HL-60/S4 treated with phorbol 12-myristate 13-acetate at 8.2 ng/mL for 4 days and 3 days (cell line): ENCODE measurements at regions not wholly inside any gene's neighbourhood (a gene's known extent, or its start where the extent isn't known, plus 50 kb on each side); places are given as distances from the start of the nearest gene placed in this dataset.

Source experiments
- in situ Hi-C: fragments of 300-500 bp; cut with MboI; formaldehyde crosslinking; loops from 2 replicates; pipeline ENCODE4 v1.15.0; 2022; ENCODE audit warnings: low sequenced_read_pairs

DNA sequence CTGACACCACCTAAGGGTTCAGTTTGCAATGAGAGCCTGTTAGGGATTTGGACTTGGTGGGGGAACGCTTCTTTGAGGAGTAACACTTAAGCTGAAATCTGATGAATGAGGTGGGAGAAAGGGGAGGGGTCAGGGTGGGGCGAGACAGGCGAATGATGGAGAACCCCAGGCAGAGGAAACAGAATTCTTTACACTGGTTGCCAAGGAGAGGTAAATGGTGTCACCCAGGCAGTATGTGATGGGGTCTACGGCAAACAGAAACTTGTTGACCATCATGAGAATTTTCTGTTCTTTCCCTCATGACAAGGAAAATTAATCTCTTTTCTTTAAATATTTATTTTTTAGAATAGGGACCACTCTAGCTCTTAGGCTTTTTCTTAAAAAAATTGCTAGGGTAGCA, 157.2 kb upstream of the MITF start:
- in situ Hi-C loops: no loop called here

DNA sequence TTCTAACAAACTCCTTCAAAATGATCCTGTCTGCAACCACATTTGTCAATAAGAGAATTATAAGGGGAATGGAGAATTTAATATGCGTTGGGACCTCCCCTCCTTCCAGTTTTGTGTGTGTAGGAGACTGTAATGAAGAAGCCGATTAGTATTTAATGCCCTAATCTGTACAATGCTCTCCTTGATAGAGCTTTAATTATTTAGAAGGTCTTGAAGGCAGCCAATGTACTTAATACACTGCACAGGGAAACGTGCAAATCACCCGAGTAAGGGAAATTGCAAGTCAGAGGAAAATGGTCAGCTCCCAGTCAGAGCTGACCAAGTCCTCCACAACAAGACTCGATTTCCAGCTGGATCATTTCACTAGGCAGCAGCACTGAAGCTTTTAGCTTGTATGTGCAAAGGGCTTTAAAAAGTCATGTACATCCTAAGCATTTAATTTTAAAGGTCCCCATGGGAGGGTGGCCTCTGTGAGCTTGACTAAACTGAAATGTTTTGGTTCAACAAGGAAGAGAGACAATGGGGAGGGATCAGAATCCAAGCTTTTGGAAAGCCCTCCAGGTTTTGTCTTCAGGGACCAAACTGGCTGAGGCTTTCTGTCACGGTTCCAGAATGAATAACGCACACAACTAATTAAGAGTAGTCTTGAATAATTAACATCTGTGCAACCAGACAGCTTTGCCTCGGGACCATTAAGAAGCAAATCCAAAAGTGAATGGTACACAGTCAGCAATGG, 159.8 kb upstream of the MITF start:
- in situ Hi-C loops: no loop called here

DNA sequence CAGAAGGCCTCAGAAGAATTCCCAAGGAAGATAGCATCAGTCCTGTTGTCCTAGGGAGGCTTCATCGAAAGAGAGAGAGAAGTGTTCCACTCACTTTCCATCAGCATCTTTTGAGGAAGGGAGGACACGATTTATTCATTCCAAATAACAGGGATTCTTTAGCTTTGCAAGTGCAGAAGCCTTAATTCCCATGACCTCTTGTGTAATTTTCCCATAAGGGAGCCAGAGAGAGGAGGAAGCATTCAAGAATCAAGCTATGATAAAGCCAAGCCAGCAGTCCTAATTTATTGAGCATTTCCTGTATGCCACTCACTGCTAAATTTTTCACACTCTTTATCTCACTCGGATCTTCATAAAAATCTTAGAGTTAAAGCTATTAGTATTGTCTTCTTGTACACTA, 169.7 kb upstream of the MITF start:
- in situ Hi-C loops: no loop called here

DNA sequence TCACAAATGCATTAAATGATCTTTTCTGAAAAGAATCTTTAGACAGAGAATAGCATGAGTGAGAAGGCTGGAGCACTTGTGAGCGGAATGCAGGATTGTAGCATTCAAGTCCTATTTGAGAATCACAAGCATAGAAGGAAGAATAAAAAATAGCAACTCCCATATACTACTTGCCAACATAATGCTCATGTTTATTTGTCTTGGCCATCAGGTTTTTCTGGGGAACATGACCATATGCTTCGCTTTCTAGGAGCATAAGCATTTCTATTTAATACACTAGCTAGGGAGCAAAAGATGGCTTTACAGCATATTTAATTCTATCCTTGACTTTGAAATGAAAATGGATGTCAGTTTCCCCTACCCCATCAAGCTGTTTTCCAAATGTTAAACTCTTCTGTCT, 170.3 kb upstream of the MITF start:
- in situ Hi-C loops: no loop called here

DNA sequence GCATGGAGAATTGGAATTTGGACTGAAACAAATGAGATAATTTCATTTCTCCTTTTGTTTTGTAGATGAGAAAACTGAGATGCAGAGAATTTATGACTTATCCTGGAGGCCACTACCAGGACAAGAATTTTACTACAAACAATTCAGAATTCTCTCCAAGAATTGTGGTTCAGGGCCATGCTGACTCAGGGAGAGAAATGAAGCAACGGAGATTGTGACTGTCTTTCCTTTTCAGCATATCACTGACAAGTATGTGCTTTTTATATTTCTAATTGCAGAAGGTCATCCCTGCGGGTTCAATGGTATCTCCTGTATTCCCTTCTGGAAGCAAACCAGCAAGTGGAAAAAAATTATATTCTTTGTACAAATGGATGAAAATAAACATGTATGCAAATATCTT, 170.8 kb upstream of the MITF start:
- in situ Hi-C loops: no loop called here

DNA sequence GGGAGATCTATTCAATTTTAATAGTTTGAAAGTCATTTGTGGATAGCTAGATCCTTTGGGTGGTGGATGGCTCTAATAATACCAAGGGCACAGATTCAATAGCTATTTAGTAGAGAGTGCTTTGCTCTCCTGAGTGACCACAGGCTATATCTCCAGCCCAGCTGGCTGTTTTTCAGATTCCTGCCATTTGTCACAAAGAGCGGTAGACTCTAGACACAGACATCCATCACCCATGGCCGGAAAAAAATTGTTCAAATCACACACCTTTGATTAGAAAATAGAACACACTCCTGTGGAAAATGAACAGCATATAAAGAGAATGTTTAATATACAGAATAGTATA, 171.6 kb upstream of the MITF start:
- in situ Hi-C loops: no loop called here

DNA sequence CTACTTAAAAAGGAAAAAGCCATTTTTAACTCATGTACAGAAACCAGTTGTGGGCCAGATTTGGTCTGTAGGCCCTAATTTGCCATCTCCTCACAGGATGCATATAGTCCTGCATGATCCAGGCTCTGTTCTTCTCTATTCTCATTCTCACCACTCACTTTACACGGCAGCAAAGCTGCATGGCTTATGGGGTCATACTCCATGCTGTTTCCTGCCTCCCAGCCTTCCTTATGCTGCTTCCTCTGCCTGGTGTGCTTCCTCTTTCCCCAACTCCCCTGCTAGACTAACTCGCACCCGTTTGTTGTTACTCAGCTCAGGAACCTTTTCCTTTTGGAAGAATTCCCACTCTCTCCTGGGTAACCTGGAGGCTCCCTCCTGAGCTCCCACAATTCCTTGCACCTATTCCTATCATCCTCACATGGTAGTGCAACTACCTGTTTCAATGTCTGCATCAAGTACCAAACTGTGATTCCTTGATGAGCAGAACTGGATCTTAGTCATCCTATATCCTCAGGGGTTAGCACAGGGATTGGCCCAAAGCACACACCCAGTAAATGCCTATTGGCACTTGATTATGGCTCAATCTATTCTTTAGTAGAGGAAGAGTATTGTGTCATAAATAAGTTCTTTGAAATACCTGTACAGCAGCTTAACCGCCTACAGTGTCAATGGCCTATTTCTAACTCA, 172.1 kb upstream of the MITF start:
- in situ Hi-C loops: no loop called here

DNA sequence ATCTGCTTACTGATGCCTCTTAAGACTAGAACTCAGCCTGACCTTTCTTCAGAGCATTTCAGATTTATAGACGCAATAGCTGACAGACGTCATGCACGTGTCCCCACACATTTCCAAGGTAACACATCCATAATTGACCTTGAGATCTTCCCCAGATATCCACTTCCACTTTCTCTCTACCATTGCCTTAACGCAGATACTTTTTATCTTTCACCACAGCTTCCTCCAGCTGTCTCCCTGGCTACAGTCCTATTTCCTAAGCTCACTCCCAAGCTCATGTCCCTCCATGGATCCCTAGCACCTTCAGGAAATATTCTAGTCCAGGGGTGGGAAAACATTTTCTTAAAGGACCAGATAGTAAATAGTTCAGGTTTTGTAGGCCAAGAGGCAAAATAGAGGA, 173.0 kb upstream of the MITF start:
- in situ Hi-C loops: no loop called here

DNA sequence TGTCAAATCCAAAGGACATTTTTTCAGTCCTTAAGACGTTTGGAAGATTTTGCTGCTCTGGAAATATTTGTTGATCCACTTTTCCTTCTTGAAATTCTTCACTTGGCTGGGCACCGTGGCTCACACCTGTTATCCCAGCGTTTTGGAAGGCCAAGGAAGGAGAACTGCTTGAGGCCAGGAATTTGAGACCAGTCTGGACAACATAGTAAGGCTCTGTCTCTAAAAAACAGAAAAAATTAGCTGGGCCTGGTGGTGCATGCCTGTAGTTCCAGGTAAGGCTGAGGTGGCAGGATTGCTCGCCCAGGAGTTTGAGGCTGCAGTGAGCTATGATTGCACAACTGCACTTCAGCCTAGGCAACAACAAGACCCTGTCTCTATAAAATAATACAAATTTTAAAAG, 173.9 kb upstream of the MITF start:
- in situ Hi-C loops: no loop called here

DNA sequence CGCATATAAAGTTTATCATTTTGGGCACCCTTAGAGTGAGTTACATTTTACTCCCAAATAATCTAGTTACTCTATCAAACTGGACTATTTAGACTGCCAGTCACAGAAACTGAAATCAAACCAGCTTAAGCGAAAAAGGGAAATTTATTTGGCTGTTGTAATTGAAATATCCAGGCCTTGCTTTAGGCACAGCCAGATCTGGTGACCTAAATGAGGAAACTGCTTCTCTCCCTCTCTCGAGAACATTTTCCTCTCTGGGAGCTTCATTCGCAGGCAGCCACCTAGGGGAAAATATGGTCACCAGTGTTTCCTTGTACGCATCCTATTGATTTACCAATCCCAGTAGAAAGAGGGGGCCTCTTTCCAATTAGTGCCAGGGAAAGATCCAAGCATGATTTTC, 175.3 kb upstream of the MITF start:
- in situ Hi-C loops: no loop called here

DNA sequence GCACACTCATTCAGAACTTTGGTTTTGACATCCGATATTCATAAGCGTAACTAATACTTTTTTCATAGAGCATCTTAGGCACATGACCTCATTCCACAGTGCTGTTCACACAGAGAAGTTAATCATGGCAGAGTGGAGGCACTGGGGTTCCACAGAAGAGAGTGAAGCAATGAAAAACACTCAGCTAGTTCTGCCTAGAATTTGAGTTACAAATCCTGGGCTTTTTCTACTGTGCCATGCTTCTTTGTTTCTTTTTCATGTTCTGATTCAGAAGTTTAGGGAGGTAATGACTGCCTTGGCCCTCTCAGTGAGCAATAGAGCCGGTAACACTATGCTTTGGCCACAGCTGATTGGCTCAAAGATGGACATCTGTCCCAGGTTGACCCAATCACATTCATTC, 176.1 kb upstream of the MITF start:
- in situ Hi-C loops: no loop called here

DNA sequence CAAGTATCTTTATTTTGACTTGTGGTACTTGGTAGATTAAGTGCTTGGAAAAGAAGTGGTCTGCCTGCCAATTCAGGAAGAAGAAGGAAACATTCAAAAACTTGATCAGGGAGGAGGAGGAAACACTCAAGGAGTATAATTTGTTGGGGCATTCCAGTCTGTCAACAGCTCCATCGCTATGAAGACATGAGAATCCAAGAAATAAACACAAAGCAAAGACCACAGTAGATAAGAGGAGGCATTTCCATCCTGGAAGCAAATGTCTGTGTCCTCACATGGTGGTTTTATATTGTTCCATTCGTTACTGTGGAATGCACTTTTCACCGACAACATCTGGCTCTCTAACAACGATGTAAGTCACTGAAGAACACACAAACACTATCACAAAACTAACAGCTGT, 176.1 kb upstream of the FRMD4B start:
- in situ Hi-C loops: no loop called here

DNA sequence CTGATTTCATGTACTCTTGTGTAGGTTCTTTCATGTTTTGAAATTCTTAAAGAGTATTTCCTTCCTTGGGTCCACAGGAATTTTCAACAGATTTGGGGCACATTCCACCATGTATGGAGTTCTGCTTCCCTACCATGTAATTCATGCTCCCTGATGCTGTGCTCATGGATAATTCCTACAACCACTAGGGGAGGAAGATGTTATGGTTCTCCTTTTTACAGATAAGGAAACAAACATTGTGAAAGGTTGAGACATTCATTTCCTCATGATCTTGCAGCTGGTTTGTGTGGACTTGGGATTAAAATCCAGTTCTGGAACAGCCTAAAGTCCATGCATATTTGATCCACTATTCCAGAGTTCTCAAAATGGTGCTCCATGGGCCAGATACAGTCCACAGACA, 174.9 kb upstream of the FRMD4B start:
- in situ Hi-C loops: no loop called here

DNA sequence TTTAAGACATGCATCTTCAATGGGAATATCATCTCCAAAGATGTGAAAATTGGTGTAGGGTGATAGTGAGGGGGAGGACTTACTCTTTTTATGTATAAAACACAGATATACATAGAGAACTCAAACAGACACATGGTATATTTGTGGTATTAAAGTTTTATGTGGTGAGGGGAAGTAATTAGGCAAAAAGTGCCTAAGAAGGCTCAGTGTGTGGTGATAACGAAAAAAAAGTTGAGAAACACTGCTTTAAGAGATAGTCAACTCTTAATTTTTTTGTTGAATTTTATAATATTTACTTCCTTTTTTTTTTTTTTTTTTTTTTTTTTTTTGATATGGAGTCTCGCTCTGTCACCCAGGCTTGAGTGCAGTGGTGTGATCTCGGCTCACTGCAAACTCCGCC, 174.2 kb upstream of the FRMD4B start:
- in situ Hi-C loops: no loop called here

DNA sequence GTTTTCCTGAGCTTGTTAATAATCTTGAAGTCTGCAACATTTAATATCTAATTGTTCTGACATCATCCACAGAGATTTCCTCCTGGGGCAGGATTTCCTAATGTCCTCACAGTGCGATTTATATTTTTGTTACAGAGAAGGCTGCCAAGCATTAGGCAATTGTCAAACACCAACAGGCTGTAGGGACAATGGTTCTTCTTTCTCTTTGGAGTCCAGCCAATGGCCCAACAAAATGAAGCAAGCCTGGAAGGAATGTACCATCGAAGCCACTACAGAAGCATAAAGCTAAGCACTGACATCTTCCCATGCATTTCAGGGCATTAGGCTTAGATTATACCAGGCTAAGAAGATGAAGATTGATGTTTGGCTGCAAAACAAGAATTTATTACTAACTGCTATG, 173.0 kb upstream of the FRMD4B start:
- in situ Hi-C loops: no loop called here

DNA sequence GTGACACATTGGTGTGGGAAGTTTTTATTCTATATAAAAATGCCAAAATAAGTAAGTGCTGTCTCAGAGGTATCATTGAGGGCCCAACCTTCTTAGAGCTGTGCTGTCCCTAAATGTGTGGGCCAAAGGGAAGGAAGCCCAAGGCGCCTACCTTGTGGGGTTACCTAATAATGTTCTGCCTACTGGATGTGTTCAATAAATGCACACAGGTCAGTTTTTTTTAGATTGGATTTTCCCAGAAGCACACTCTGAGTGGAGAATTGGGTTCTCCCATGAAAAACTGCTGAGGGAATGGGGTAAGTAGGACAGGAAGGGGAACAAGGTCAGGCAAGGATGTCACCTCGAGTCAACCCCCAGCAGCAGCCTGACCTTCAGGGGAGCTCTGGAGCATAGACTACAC, 168.7 kb upstream of the FRMD4B start:
- in situ Hi-C loops: no loop called here

DNA sequence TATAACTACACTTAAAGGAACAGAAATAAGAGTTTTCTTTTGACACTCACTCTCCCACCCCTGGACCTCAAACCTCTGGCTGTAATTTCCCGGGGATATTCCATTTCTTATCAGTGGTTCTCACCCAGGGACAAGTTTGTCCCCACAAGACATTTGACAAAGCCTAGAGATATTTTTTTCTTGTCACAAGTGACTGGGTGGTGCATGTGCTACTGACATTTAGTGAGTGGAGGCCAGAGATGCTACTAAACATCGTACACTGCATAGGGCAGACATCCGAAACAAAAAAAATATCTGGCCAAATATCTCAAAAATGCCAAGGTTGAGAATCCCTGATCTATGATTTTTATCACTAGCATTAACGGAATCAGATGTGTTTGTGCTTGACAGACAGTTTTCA, 168.0 kb upstream of the FRMD4B start:
- in situ Hi-C loops: no loop called here

DNA sequence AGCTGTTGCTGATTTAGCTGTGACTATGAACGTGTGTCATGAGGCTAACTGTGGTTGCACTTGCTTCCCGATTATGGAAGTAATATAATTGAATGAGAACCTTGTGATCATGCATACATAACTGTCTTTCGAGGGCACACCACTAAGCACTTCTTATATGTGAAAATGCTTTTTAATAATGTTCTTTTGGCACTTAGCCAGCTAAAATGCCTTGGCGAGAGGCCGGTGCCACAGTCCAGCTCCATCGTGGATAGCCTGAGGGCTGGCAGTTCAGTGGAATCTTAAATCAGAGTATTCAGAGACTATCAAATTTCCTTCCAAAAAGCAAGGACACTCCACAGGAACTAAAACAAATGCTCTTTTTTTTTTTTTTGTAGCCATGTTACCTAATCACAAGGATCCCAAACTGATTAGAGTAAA, 161.6 kb upstream of the FRMD4B start:
- in situ Hi-C loops: no loop called here

DNA sequence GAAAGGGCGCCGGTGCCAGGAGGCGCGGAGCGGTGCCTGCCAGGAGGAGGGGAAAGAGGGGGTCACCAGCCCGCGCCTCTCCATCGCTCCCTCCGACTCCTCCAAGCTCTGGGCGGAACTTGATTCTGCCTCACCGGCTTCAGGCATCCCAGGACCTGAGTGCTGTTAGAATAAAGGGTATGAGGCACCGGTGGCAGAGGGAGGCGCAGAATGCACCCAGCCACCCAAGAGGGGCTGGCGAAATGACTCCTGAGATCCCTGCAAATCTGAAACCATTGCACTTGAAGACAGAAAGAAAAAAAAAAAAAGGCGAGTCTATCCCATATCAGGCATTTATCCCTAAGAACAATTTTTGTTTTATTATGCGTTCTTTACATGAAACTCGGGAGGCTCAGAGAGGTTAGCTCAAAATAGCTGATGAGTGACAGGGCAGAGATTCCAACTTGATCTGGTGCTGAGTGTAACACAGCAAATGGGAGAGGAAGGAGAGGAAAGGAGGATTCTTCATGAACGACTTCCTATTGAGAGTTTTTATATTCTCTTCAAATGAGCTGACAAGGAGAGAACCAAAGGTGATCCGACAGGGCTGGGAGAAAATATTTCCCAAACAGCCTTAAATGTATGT, 157.0 kb upstream of the FRMD4B start:
- in situ Hi-C loops: no loop called here

DNA sequence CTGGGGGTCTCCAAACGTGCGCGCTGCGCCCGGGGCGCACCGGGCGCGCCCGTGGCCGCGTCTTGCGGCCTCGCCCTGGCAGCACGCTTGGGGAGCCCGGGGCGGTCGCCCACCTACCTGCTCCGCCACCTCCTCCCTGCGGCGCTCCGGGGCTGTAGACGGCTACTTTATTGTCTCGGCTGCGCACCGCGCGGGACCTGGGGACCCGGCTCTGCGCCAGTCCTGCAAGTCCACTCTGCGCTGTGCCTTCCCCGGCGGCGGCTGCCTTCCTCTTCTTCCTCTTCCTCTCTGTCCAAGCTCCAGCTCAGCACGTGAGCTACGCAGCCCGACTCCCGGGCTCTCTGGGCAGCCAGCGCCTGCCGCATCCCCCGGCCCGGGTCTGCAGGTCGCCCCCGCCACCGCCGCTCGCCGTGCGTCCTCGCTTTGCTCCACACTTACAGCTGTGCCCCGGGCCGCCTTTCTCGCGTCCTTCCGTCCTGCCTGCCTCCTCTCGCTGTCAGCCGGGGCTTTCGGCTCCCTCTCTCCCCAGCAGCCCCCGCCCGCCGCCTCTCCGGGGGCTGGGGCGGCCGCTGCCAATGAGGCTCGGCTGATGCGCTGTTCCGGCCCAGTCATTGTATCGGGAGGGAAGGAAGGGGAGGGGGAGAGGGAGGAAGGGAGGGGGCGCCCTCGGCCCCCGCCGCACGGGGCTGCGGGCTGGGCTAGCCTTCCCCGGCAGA, 156.4 kb upstream of the FRMD4B start:
- in situ Hi-C loops: no loop called here

DNA sequence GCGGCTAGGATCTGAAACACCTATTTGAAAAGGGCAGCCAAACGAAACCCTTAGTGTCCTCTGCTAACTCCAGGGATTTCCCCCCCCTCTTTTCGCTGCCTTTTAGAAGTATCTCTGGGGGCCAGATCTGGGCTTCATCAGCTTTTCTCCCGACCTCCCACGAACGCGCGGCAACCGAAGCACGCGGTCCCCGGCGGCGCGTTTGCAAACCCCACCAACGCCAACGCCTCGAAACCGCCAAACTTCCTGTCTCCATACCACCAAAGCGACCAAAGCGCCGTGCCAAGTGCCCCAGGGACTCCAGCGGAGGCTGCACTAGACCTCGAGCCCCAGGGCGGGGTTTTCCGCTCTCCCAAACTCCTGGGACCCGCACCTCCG, 155.8 kb upstream of the FRMD4B start:
- in situ Hi-C loops: no loop called here
